ENCODE measurements at regions not wholly inside any gene's neighbourhood (a gene's known extent, or its start where the extent isn't known, plus 50 kb on each side); places are given as distances from the start of the nearest gene placed in this dataset.

- Histone ChIP-seq H3K27me3 (ENCODE audit: insufficient read depth, low read depth, severe bottlenecking) (peaks cover 60% of the 10 kb centered on the region), H3K4me3 (ENCODE audit: low read depth, low read length) (no peak overlapping the region), H3K27ac (no peak overlapping the region), H3K9me3 (ENCODE audit: severe bottlenecking) (peaks cover 11% of the 10 kb centered on the region), H3K36me3 (no peaks in the 10 kb centered on the region)
- TF ChIP-seq CTCF (IDR thresholded peaks at IDR 0.05; ENCODE audit: low read depth, low read length), result no peak
- DNase-seq, result no peak
Observed at GRCh38 chr5:174359071-174359470, 313.6 kb downstream of the NSG2 start.

DNA sequence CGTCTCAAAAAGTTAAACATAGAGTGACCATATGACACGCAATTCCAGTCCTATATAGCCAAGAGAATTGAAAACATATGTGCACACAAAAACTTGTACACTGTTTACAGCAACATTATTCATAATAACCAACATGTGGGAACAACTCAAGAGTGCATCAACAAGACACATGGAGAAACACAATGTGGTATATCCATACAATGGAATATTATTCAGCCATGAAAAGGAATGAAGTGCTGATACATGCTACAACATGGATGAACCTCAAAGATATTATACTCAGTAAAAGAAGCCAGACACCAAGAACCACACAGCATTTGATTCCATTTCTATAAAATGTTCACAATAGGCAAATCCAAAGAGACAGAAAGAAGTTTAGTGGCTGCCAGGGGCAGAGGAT lies 317.0 kb downstream of the NSG2 start:
- H3K4me3 ChIP-seq (ENCODE audit: low read depth, low read length), result no peak overlapping the region
- no peak for TF ChIP-seq CTCF (IDR thresholded peaks at IDR 0.05; ENCODE audit: low read depth, low read length)
- H3K9me3 ChIP-seq (ENCODE audit: severe bottlenecking), result peaks cover 11% of the 10 kb centered on the region
- DNase-seq, result no peak
- no peak overlapping the region for H3K27ac ChIP-seq
- H3K36me3 ChIP-seq, result no peaks in the 10 kb centered on the region
- peaks cover 51% of the 10 kb centered on the region for H3K27me3 ChIP-seq (ENCODE audit: insufficient read depth, low read depth, severe bottlenecking)

DNA sequence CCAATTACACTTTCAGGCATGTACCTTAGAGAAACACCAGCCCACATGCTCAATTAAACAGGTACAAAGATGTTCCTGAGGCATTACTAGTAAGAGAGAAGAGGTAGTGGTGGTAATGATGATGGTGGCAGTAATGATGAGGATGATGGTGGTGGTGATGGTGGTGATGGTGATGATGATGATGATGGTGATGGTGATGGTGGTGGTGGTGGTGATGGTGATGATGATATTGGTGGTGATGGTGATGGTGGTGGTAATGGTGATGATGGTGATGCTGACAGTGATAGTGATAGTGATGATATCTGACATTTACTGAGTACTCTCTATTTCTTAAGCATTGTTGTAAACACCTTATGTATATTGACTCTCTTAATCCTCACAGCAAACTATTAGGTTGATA lies 318.4 kb downstream of the NSG2 start:
- no peak for DNase-seq
- no peak for TF ChIP-seq CTCF (IDR thresholded peaks at IDR 0.05; ENCODE audit: low read depth, low read length)
- H3K36me3 ChIP-seq, result no peaks in the 10 kb centered on the region
- peaks cover 11% of the 10 kb centered on the region for H3K9me3 ChIP-seq (ENCODE audit: severe bottlenecking)
- no peak overlapping the region for H3K4me3 ChIP-seq (ENCODE audit: low read depth, low read length)
- H3K27me3 ChIP-seq (ENCODE audit: insufficient read depth, low read depth, severe bottlenecking), result peaks cover 48% of the 10 kb centered on the region
- H3K27ac ChIP-seq, result no peak overlapping the region

DNA sequence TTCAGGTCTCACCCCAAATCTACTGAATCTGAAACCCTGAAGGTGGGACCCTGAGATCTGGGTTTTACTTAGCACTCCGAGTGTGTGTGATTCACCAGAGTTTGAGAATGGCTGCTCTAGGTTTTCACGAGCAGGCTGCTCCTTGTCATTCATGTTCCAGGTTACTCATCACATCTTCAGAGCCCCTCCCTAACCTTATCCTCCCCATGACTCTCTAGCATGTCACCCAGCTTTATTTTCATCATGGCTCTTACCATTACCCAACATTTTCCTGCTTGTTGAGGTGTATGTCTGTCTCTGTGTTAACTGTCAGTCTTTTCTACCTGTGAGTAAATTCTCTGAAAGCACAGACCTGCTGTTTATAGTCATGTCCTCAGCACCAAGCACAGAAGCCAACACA lies 319.2 kb downstream of the NSG2 start:
- TF ChIP-seq CTCF (IDR thresholded peaks at IDR 0.05; ENCODE audit: low read depth, low read length), result no peak
- H3K27me3 ChIP-seq (ENCODE audit: insufficient read depth, low read depth, severe bottlenecking), result peaks cover 49% of the 10 kb centered on the region
- DNase-seq, result no peak

GRCh38 chr5:174371600-174372094 lies 326.1 kb downstream of the NSG2 start:
- peaks cover 68% of the 10 kb centered on the region for H3K27me3 ChIP-seq (ENCODE audit: insufficient read depth, low read depth, severe bottlenecking)
- no peaks in the 10 kb centered on the region for H3K9me3 ChIP-seq (ENCODE audit: severe bottlenecking)
- H3K27ac ChIP-seq, result no peak overlapping the region
- H3K4me3 ChIP-seq (ENCODE audit: low read depth, low read length), result no peak overlapping the region
- no peak for DNase-seq
- H3K36me3 ChIP-seq, result no peaks in the 10 kb centered on the region
- TF ChIP-seq CTCF (IDR thresholded peaks at IDR 0.05; ENCODE audit: low read depth, low read length), result no peak

More for the DNA sequence above, 319.2 kb downstream of the NSG2 start:
- no peak overlapping the region for H3K27ac ChIP-seq
- H3K9me3 ChIP-seq (ENCODE audit: severe bottlenecking), result peaks cover 11% of the 10 kb centered on the region
- H3K4me3 ChIP-seq (ENCODE audit: low read depth, low read length), result no peak overlapping the region
- H3K36me3 ChIP-seq, result no peaks in the 10 kb centered on the region

DNA sequence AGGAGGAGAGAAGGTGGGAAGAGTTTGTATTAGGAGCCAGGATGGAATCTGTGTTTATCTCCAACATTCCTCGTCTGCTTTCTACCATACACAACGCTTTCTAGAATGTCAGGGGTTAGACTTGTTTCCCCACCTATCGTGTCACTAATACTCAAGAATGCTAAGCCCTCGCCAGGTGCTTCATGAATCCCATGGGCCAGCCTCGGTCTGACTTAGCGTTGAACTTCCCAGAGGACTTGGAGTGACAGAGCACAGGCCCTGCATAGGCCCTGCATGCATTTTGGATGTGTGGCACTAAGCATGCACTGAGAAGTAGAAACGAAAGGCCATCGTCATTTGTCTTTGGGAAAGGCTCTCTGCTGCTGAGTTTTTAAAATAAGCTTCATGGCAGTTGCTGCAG lies 328.7 kb downstream of the NSG2 start:
- DNase-seq, result no peak
- Histone ChIP-seq H3K27me3 (ENCODE audit: insufficient read depth, low read depth, severe bottlenecking) (peaks cover 52% of the 10 kb centered on the region), H3K9me3 (ENCODE audit: severe bottlenecking) (no peaks in the 10 kb centered on the region), H3K4me3 (ENCODE audit: low read depth, low read length) (no peak overlapping the region), H3K27ac (no peak overlapping the region), H3K36me3 (no peaks in the 10 kb centered on the region)
- TF ChIP-seq CTCF (IDR thresholded peaks at IDR 0.05; ENCODE audit: low read depth, low read length), result no peak
